Fibroblast of lung (primary cell): ENCODE measurements at regions not wholly inside any gene's neighbourhood (a gene's known extent, or its start where the extent isn't known, plus 50 kb on each side); places are given as distances from the start of the nearest gene placed in this dataset.

Source experiments
- DNase-seq, 2 donors: peaks; one replicate each; pipeline versions ENCODE4 v3.0.0 to v3.0.0-alpha.2; 2010; ENCODE audit warnings: low read depth in 2 of 2
- H2AFZ ChIP-seq: 2 replicates; pipeline ENCODE4 v1.5.1; 2012; ENCODE audit warnings: low read length, control low read depth, inconsistent platforms
- H3K27ac ChIP-seq: 2 replicates; pipeline ENCODE4 v1.5.1; 2011; ENCODE audit warnings: low read length, control low read depth; ENCODE audit not compliant: insufficient read depth
- H3K27me3 ChIP-seq: 2 replicates; pipeline ENCODE4 v1.5.1; 2011; ENCODE audit warnings: mild to moderate bottlenecking, low read length; ENCODE audit not compliant: control insufficient read depth, insufficient read depth
- H3K36me3 ChIP-seq: 2 replicates; pipeline ENCODE4 v1.5.1; 2011; ENCODE audit warnings: low read length; ENCODE audit not compliant: control insufficient read depth, insufficient read depth
- H3K4me1 ChIP-seq: 2 replicates; pipeline ENCODE4 v1.5.1; 2011; ENCODE audit warnings: low read length; ENCODE audit not compliant: control insufficient read depth, insufficient read depth; ENCODE audit errors: extremely low read depth
- H3K4me2 ChIP-seq: 2 replicates; pipeline ENCODE4 v1.5.1; 2011; ENCODE audit warnings: low read length, control low read depth; ENCODE audit not compliant: insufficient read depth; ENCODE audit errors: extremely low read depth
- H3K4me3 ChIP-seq, 4 experiments: fragments of 200-600 bp in 1 of 4; sonication (generic) in 1 of 4; replicated peaks in 1 of 4; 2 replicates each; pipeline ENCODE4 v1.5.1; 2011 to 2016; ENCODE audit warnings: low read length in 4 of 4, low read depth in 3 of 4, mild to moderate bottlenecking in 3 of 4, control low read depth in 2 of 4, inconsistent platforms in 1 of 4, mixed read lengths in 1 of 4; ENCODE audit not compliant: insufficient read depth in 1 of 4; ENCODE audit errors: control extremely low read depth in 1 of 4
- H3K79me2 ChIP-seq: 2 replicates; pipeline ENCODE4 v1.5.1; 2012; ENCODE audit warnings: mild to moderate bottlenecking, low read length, inconsistent platforms; ENCODE audit not compliant: control insufficient read depth, insufficient read depth
- H3K9ac ChIP-seq: 2 replicates; pipeline ENCODE4 v1.5.1; 2011; ENCODE audit warnings: mild to moderate bottlenecking, low read length, control low read depth; ENCODE audit not compliant: insufficient read depth
- H3K9me3 ChIP-seq: 2 replicates; pipeline ENCODE4 v1.5.1; 2012; ENCODE audit warnings: low read depth, low read length; ENCODE audit not compliant: control insufficient read depth, insufficient read depth
- H4K20me1 ChIP-seq: 2 replicates; pipeline ENCODE4 v1.5.1; 2011; ENCODE audit warnings: low read length; ENCODE audit not compliant: control insufficient read depth, insufficient read depth; ENCODE audit errors: extremely low read depth
- EZH2 ChIP-seq: IDR thresholded peaks from 2 replicates; pipeline ENCODE4 v1.5.1; 2012; ENCODE audit warnings: low read length, control low read depth, mild to moderate bottlenecking; ENCODE audit errors: missing control alignments
- TF ChIP-seq, protein P1 (sequence below), 2 donors: IDR thresholded peaks in 1 of 2; conservative IDR thresholded peaks in 1 of 2; 1 replicate in 1 of 2; 2 replicates in 1 of 2; pipeline ENCODE4 v1.5.1; 2011 to 2012; ENCODE audit warnings: low read length in 2 of 2, control low read depth in 1 of 2, inconsistent platforms in 1 of 2, low read depth in 1 of 2, mild to moderate bottlenecking in 1 of 2

DNA sequence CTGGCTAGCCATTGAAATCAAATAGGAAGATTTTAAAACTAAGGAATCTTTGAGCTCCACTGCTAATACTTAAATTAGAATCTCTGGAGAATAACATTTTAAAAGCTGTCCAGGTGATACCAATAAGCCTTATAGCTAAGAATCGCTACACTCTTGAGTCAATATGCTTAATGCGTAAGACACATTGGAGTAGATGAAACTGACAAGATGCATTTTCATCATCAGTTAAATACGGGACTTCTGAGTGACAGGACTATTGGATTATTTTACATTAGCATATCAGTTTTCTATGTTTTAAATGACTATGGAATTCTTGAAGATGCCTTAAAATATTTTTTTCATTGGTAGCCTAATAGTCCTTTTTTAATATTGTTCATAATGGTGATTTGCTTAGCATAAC lies 80.2 kb downstream of the ATOH1 start:
- TF ChIP-seq EZH2, result no peak
- TF ChIP-seq, protein P1, sequence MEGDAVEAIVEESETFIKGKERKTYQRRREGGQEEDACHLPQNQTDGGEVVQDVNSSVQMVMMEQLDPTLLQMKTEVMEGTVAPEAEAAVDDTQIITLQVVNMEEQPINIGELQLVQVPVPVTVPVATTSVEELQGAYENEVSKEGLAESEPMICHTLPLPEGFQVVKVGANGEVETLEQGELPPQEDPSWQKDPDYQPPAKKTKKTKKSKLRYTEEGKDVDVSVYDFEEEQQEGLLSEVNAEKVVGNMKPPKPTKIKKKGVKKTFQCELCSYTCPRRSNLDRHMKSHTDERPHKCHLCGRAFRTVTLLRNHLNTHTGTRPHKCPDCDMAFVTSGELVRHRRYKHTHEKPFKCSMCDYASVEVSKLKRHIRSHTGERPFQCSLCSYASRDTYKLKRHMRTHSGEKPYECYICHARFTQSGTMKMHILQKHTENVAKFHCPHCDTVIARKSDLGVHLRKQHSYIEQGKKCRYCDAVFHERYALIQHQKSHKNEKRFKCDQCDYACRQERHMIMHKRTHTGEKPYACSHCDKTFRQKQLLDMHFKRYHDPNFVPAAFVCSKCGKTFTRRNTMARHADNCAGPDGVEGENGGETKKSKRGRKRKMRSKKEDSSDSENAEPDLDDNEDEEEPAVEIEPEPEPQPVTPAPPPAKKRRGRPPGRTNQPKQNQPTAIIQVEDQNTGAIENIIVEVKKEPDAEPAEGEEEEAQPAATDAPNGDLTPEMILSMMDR (conservative IDR thresholded peaks at IDR 0.05 in 1 of 2, IDR thresholded peaks at IDR 0.05 in 1 of 2; ENCODE audit: low read depth in 1 of 2, low read length in 2 of 2), result no peak
- no peaks in the 10 kb centered on the region for H3K4me1 ChIP-seq
- H3K4me3 ChIP-seq, result no peak overlapping the region
- no peaks in the 10 kb centered on the region for H4K20me1 ChIP-seq
- no peaks in the 10 kb centered on the region for H3K36me3 ChIP-seq
- no peaks in the 10 kb centered on the region for H3K79me2 ChIP-seq
- H2AFZ ChIP-seq, result no peak overlapping the region
- H3K4me2 ChIP-seq, result no peak overlapping the region
- H3K9ac ChIP-seq, result no peak overlapping the region
- H3K27me3 ChIP-seq, result no peaks in the 10 kb centered on the region
- no peak for DNase-seq
- H3K9me3 ChIP-seq, result no peaks in the 10 kb centered on the region
- H3K27ac ChIP-seq, result no peak overlapping the region

DNA sequence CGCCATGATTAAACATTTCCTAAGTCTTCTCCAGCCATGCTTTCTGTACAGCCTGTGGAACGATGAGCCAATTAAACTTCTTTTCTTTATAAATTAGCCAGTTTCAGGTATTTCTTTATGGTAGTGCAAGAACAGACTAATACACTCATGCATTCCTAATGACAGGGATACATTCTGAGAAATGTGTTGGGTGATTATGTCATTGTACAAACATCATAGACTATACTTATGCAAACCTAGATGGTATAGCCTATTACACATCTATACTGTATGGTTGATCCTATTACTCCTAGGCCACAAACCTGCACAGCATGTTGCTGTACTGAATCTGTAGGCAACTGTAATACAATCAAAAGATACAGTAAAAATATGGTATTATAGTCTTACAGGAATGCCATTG lies 83.1 kb downstream of the ATOH1 start:
- H3K4me2 ChIP-seq, result no peak overlapping the region
- H3K4me3 ChIP-seq, result no peak overlapping the region
- no peak for DNase-seq
- no peaks in the 10 kb centered on the region for H3K9me3 ChIP-seq
- no peaks in the 10 kb centered on the region for H3K27me3 ChIP-seq
- no peak overlapping the region for H2AFZ ChIP-seq
- H4K20me1 ChIP-seq, result no peaks in the 10 kb centered on the region
- no peak overlapping the region for H3K27ac ChIP-seq
- H3K36me3 ChIP-seq, result no peaks in the 10 kb centered on the region
- no peak overlapping the region for H3K9ac ChIP-seq
- no peaks in the 10 kb centered on the region for H3K79me2 ChIP-seq
- TF ChIP-seq, protein P1 (conservative IDR thresholded peaks at IDR 0.05 in 1 of 2, IDR thresholded peaks at IDR 0.05 in 1 of 2; ENCODE audit: low read depth in 1 of 2, low read length in 2 of 2), result no peak
- no peak for TF ChIP-seq EZH2
- no peaks in the 10 kb centered on the region for H3K4me1 ChIP-seq

DNA sequence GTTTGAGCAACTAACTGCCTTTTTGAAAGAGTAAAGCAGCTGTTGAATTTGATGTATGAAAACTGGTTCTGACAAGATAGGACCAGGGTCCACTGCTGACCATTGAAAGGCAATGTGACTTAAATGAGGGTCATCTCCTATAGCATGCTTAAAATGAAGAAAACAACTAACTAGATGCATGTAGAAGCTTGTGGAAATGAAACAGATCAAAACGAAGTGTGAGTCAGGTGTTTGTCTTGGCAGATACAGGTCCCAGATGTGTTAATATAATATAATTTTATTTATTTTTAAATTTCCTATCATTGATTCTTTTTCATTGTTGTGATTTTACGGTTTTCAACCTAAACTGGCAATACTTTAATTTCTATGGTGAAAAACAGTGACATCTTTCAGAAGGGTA lies 83.6 kb downstream of the ATOH1 start:
- H3K4me1 ChIP-seq, result no peaks in the 10 kb centered on the region
- H3K79me2 ChIP-seq, result no peaks in the 10 kb centered on the region
- no peak overlapping the region for H3K27ac ChIP-seq
- H3K36me3 ChIP-seq, result no peaks in the 10 kb centered on the region
- no peaks in the 10 kb centered on the region for H4K20me1 ChIP-seq
- no peak overlapping the region for H3K4me3 ChIP-seq
- H2AFZ ChIP-seq, result no peak overlapping the region
- H3K9ac ChIP-seq, result no peak overlapping the region
- no peak for DNase-seq
- H3K27me3 ChIP-seq, result no peaks in the 10 kb centered on the region
- no peaks in the 10 kb centered on the region for H3K9me3 ChIP-seq
- TF ChIP-seq, protein P1 (conservative IDR thresholded peaks at IDR 0.05 in 1 of 2, IDR thresholded peaks at IDR 0.05 in 1 of 2; ENCODE audit: low read depth in 1 of 2, low read length in 2 of 2), result no peak
- TF ChIP-seq EZH2, result no peak
- H3K4me2 ChIP-seq, result no peak overlapping the region
